HepG2 (cell line): ENCODE measurements at regions not wholly inside any gene's neighbourhood (a gene's known extent, or its start where the extent isn't known, plus 50 kb on each side); places are given as distances from the start of the nearest gene placed in this dataset.

Source experiments
- ATAC-seq: fragments of 200-7000 bp; cut with Tn5 transposase; 3 replicates; pipeline ENCODE4 v1.9.1; 2020; ENCODE audit warnings: mild to moderate bottlenecking, moderate library complexity
- BruUV-seq: library from RNA; stranded (reverse); fragments of 400-500 nt; replicated peaks from 2 replicates; lab custom pipeline; 2021; lab: Mats Ljungman, UMichigan
- CTCF ChIA-PET: fragments of 300-600 bp; formaldehyde crosslinking; extraction: SDS; loops from one replicate; lab custom pipeline; 2021; ENCODE audit warnings: low total read pairs, inconsistent platforms, low intra/inter-chr PET ratio; lab: Yijun Ruan, JAX
- POLR2A ChIA-PET: fragments of 350-600 bp; sonication (Branson Sonifier 250); formaldehyde crosslinking; loops from one replicate; lab custom pipeline; 2020; ENCODE audit warnings: antibody characterized with exemption, inconsistent platforms; lab: Yijun Ruan, JAX
- DNase-seq: peaks from one replicate; pipeline ENCODE4 v3.0.0-alpha.2; 2015; ENCODE audit warnings: low spot score
- FAIRE-seq: peaks from 3 replicates; lab custom pipeline; 2011; peaks lifted over from hg19 to GRCh38; lab: Jason Lieb, UNC
- H2AFZ ChIP-seq: one replicate; pipeline ENCODE4 v1.6.1; 2011; ENCODE audit warnings: low read length, inconsistent platforms
- H3K27ac ChIP-seq: fragments of 300-600 bp; 3 replicates; pipeline ENCODE4 v1.8.0; 2011; ENCODE audit warnings: mixed run types, mild to moderate bottlenecking, mixed read lengths, low read length, inconsistent platforms; ENCODE audit not compliant: insufficient read depth; ENCODE audit errors: extremely low read length
- H3K27me3 ChIP-seq, 2 experiments: fragments of 200-600 bp in 1 of 2; 2 replicates in 1 of 2; 3 replicates in 1 of 2; pipeline versions ENCODE4 v1.6.0 to v1.8.0; 2011; ENCODE audit warnings: low read length in 2 of 2, mild to moderate bottlenecking in 2 of 2, moderate library complexity in 2 of 2, inconsistent platforms in 1 of 2; ENCODE audit not compliant: insufficient read depth in 2 of 2, control insufficient read depth in 1 of 2
- H3K36me3 ChIP-seq, 2 experiments: fragments of 200-600 bp in 1 of 2; replicated peaks in 1 of 2; 2 replicates in 1 of 2; 3 replicates in 1 of 2; pipeline versions ENCODE4 v1.5.1 to v1.8.0; 2011; ENCODE audit warnings: low read length in 2 of 2, inconsistent platforms in 1 of 2; ENCODE audit not compliant: insufficient read depth in 2 of 2, control insufficient read depth in 1 of 2
- H3K4me1 ChIP-seq: 2 replicates; pipeline ENCODE4 v1.5.1; 2012; ENCODE audit warnings: low read length, inconsistent platforms; ENCODE audit not compliant: insufficient read depth
- H3K4me2 ChIP-seq: 2 replicates; pipeline ENCODE4 v1.6.0; 2011; ENCODE audit warnings: low read depth, low read length, inconsistent platforms
- H3K4me3 ChIP-seq, 3 experiments: fragments of 200-600 bp in 1 of 3; sonication (generic), shearing (Covaris generic) in 1 of 3; replicated peaks in 1 of 3; 2 replicates each; pipeline ENCODE4 v1.5.1; 2011 to 2016; ENCODE audit warnings: low read length in 3 of 3, inconsistent platforms in 2 of 3, low read depth in 2 of 3, mild to moderate bottlenecking in 2 of 3, control low read depth in 1 of 3, mixed read lengths in 1 of 3; ENCODE audit not compliant: insufficient read depth in 1 of 3
- H3K79me2 ChIP-seq: one replicate; pipeline ENCODE4 v1.6.1; 2011; ENCODE audit warnings: low read length, inconsistent platforms; ENCODE audit not compliant: insufficient read depth
- H3K9ac ChIP-seq: 2 replicates; pipeline ENCODE4 v1.6.0; 2011; ENCODE audit warnings: mild to moderate bottlenecking, low read depth, low read length, inconsistent platforms; ENCODE audit not compliant: insufficient read depth
- H3K9me3 ChIP-seq: 2 replicates; pipeline ENCODE4 v1.5.1; 2012; ENCODE audit warnings: mild to moderate bottlenecking, low read length
- H4K20me1 ChIP-seq: 2 replicates; pipeline ENCODE4 v1.6.0; 2011; ENCODE audit warnings: inconsistent platforms, mild to moderate bottlenecking, low read length, moderate library complexity; ENCODE audit not compliant: insufficient read depth
- HOMEZ ChIP-seq: IDR thresholded peaks from 2 replicates; pipeline ENCODE4 v1.6.1; 2016; ENCODE audit warnings: low read depth
- KDM5B ChIP-seq: sonication (generic); formaldehyde crosslinking; IDR thresholded peaks from 2 replicates; pipeline ENCODE4 v1.4.0; 2020; ENCODE audit warnings: missing genetic modification reagents, mild to moderate bottlenecking, borderline replicate concordance
- KLF16 ChIP-seq, 2 experiments: sonication (generic) in 1 of 2; formaldehyde crosslinking in 1 of 2; IDR thresholded peaks; 2 replicates each; pipeline versions ENCODE4 v1.6.1 to v1.8.0; 2016 to 2023; ENCODE audit warnings: missing genetic modification reagents in 2 of 2, missing compliant biosample characterization in 1 of 2
- MLLT10 ChIP-seq: sonication (generic); formaldehyde crosslinking; IDR thresholded peaks from 2 replicates; pipeline ENCODE4 v1.4.0; 2020; ENCODE audit warnings: missing genetic modification reagents
- MXI1 ChIP-seq: IDR thresholded peaks from 3 replicates; pipeline ENCODE4 v1.6.1; 2012; ENCODE audit warnings: low read depth, low read length, inconsistent platforms, borderline replicate concordance
- NFYB ChIP-seq: sonication (generic); formaldehyde crosslinking; IDR thresholded peaks from 2 replicates; pipeline ENCODE4 v1.4.0; 2020; ENCODE audit warnings: missing genetic modification reagents
- NKX3-1 ChIP-seq: sonication (generic); formaldehyde crosslinking; IDR thresholded peaks from 2 replicates; pipeline ENCODE4 v1.5.0; 2020; ENCODE audit warnings: missing genetic modification reagents
- NONO ChIP-seq, 2 experiments: fragments of 450-650 bp in 1 of 2; sonication (generic) in 1 of 2; formaldehyde crosslinking in 1 of 2; IDR thresholded peaks in 1 of 2; conservative IDR thresholded peaks in 1 of 2; 2 replicates each; pipeline versions ENCODE4 v1.6.1 to v1.8.0; 2017 to 2022; ENCODE audit warnings: mild to moderate bottlenecking in 1 of 2, missing genetic modification reagents in 1 of 2, moderate library complexity in 1 of 2
- POLR2AphosphoS2 ChIP-seq: IDR thresholded peaks from 2 replicates; pipeline ENCODE4 v1.6.1; 2011; ENCODE audit warnings: low read depth, low read length, improper control_type of control experiment
- TARDBP ChIP-seq: sonication (generic); formaldehyde crosslinking; IDR thresholded peaks from 2 replicates; pipeline ENCODE4 v1.8.0; 2022; ENCODE audit warnings: mild to moderate bottlenecking, missing genetic modification reagents
- XRCC5 ChIP-seq: fragments of 200-400 bp; formaldehyde crosslinking; optimal IDR thresholded peaks from 2 replicates; pipeline ENCODE3; 2017; ENCODE audit warnings: mild to moderate bottlenecking, low read length
- ZFP37 ChIP-seq: sonication (generic); formaldehyde crosslinking; IDR thresholded peaks from 2 replicates; pipeline ENCODE4 v1.4.0; 2020; ENCODE audit warnings: missing genetic modification reagents, borderline replicate concordance
- ZNF605 ChIP-seq: sonication (generic); formaldehyde crosslinking; IDR thresholded peaks from 2 replicates; pipeline ENCODE4 v1.8.0; 2022; ENCODE audit warnings: mild to moderate bottlenecking, missing genetic modification reagents
- ZNF704 ChIP-seq: sonication (generic); formaldehyde crosslinking; IDR thresholded peaks from 2 replicates; pipeline ENCODE4 v1.8.1; 2023; ENCODE audit warnings: mild to moderate bottlenecking, inconsistent platforms, moderate library complexity, missing genetic modification reagents, borderline replicate concordance
- ZNF878 ChIP-seq: sonication (generic); formaldehyde crosslinking; IDR thresholded peaks from 2 replicates; pipeline ENCODE4 v1.8.1; 2023; ENCODE audit warnings: mild to moderate bottlenecking, missing genetic modification reagents, moderate library complexity
- WGBS: methylation state at CpG from one replicate; pipeline ENCODE4 v1.1.6; 2017; ENCODE audit warnings: low lambda C conversion rate; 5-methylcytosine and 5-hydroxymethylcytosine counted together
- in situ Hi-C: cut with HindIII; loops from 2 replicates; pipeline ENCODE4 v1.10.0; 2017; ENCODE audit warnings: low pct_unique_long_range_greater_than_20kb; ENCODE audit not compliant: extremely low pct_ligation_motif_present
- intact Hi-C: fragments of 100-400 bp; cut with micrococcal nuclease; formaldehyde crosslinking; loops from one replicate; pipeline ENCODE4 v1.10.0; 2022; ENCODE audit not compliant: unreplicated experiment
- TF ChIP-seq, protein P1 (sequence below): sonication (generic); formaldehyde crosslinking; IDR thresholded peaks from 2 replicates; pipeline ENCODE4 v1.4.0; 2020; ENCODE audit warnings: mild to moderate bottlenecking, missing genetic modification reagents

DNA sequence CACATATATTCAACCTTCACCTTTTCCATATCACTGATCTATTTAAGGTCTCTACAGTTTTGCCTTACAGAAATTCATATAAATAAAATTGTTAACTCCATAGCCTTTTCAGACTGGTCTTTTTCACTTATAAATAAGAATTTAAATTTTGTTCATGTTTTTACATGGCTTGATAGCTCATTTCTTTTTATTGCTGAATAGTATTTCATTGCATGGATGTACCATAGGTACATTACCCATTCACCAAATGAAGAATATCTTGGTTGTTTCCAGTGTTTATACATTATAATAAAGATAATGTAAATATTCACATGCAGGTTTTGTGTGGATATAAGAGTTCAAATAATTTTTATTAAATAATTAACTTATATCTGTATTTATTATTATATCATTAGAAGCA is 1765.0 kb downstream of the OTOL1 start:
- POLR2A ChIA-PET = no interaction called here
- TF ChIP-seq ZNF704 (CRISPR knock-in tag) = no peak
- no peak for TF ChIP-seq KLF16 (CRISPR knock-in tag; IDR thresholded peaks at IDR 0.05)
- no peak for TF ChIP-seq TARDBP (CRISPR knock-in tag)
- no peak for TF ChIP-seq NONO (IDR thresholded peaks at IDR 0.05)
- no peak for TF ChIP-seq NONO (CRISPR knock-in tag; conservative IDR thresholded peaks at IDR 0.05)
- TF ChIP-seq NKX3-1 (CRISPR knock-in tag) = no peak
- no peak for TF ChIP-seq POLR2AphosphoS2
- no peak for TF ChIP-seq ZNF878
- TF ChIP-seq, all 625 proteins: peak for 0

GRCh38 chr3:163261056-163261455 is 1764.4 kb downstream of the OTOL1 start:
- no peaks in the 10 kb centered on the region for H3K36me3 ChIP-seq
- no peaks in the 10 kb centered on the region for H3K4me1 ChIP-seq
- H4K20me1 ChIP-seq = no peaks in the 10 kb centered on the region
- no peaks in the 10 kb centered on the region for H3K9me3 ChIP-seq
- no peak overlapping the region for H3K4me3 ChIP-seq
- H3K27me3 ChIP-seq = no peaks in the 10 kb centered on the region
- CTCF ChIA-PET = no interaction called here
- no peak for TF ChIP-seq HOMEZ
- TF ChIP-seq ZNF605 (CRISPR knock-in tag) = no peak
- TF ChIP-seq MLLT10 (CRISPR knock-in tag) = no peak
- TF ChIP-seq MXI1 = no peak
- TF ChIP-seq KDM5B (CRISPR knock-in tag) = no peak
- TF ChIP-seq ZFP37 (CRISPR knock-in tag) = no peak
- no peak for TF ChIP-seq XRCC5
- TF ChIP-seq, protein P1, sequence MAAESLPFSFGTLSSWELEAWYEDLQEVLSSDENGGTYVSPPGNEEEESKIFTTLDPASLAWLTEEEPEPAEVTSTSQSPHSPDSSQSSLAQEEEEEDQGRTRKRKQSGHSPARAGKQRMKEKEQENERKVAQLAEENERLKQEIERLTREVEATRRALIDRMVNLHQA (CRISPR knock-in tag) = no peak
- no peak for TF ChIP-seq NFYB (CRISPR knock-in tag)
- TF ChIP-seq, all 625 proteins: peak for 0
- DNase-seq (no peak), FAIRE-seq (no peak), ATAC-seq (no peak)
- POLR2A ChIA-PET = no interaction called here
- Histone ChIP-seq H3K4me2 (no peak overlapping the region), H2AFZ (no peak overlapping the region), H3K9ac (no peak overlapping the region), H3K79me2 (no peaks in the 10 kb centered on the region), H3K27ac (no peak overlapping the region)
- intact Hi-C loops (no loop called here), in situ Hi-C loops (no loop called here)
- WGBS = 2% methylated on average over 2 of the region's 2 CpGs
- no TSS peak for BruUV-seq

More for the DNA sequence above, 1765.0 kb downstream of the OTOL1 start:
- no peak for DNase-seq
- H3K4me1 ChIP-seq = no peaks in the 10 kb centered on the region
- BruUV-seq = no TSS peak
- H4K20me1 ChIP-seq = no peaks in the 10 kb centered on the region
- H2AFZ ChIP-seq = no peak overlapping the region
- FAIRE-seq = no peak
- no peaks in the 10 kb centered on the region for H3K36me3 ChIP-seq
- in situ Hi-C loops (no loop called here), intact Hi-C loops (no loop called here)
- no peak overlapping the region for H3K9ac ChIP-seq
- H3K79me2 ChIP-seq = no peaks in the 10 kb centered on the region
- H3K4me2 ChIP-seq = no peak overlapping the region
- no peaks in the 10 kb centered on the region for H3K27me3 ChIP-seq
- H3K27ac ChIP-seq = no peak overlapping the region
- no peak for ATAC-seq
- CTCF ChIA-PET = no interaction called here
- H3K4me3 ChIP-seq = no peak overlapping the region
- no peaks in the 10 kb centered on the region for H3K9me3 ChIP-seq
